ENCODE measurements at regions not wholly inside any gene's neighbourhood (a gene's known extent, or its start where the extent isn't known, plus 50 kb on each side); places are given as distances from the start of the nearest gene placed in this dataset.

- Histone ChIP-seq H3K36me3 (no peaks in the 10 kb centered on the region), H3K27me3 (no peaks in the 10 kb centered on the region), H3K4me3 (no peak overlapping the region), H3K9me3 (no peaks in the 10 kb centered on the region), H3K27ac (no peak overlapping the region), H3K4me1 (ENCODE audit: insufficient read depth) (peaks cover 2% of the 10 kb centered on the region)
- no peak for DNase-seq
- 91 to 94% (median 93%) methylated on average over 5 of the region's 5 CpGs for WGBS, 3 donors
- intact Hi-C loops (cut with DNase I), result loop anchor here in 1 of 4 donors (10.0 kb wide), 1 partner anchor 788 kb away; the partner anchor contains the start of gene GCNT4
- no peak for TF ChIP-seq CTCF (IDR thresholded peaks at IDR 0.05)
- no peak for TF ChIP-seq EP300 (IDR thresholded peaks at IDR 0.05)
- TF ChIP-seq POLR2A (IDR thresholded peaks at IDR 0.05), result no peak
Observed at GRCh38 chr5:74266836-74267235, 373.7 kb downstream of the ENC1 start.

GRCh38 chr5:74266132-74266531 lies 374.4 kb downstream of the ENC1 start:
- 64 to 76% (median 67%) methylated on average over 2 of the region's 2 CpGs for WGBS, 3 donors
- H3K9me3 ChIP-seq, result no peaks in the 10 kb centered on the region
- no peak for DNase-seq
- peaks cover 2% of the 10 kb centered on the region for H3K4me1 ChIP-seq (ENCODE audit: insufficient read depth)
- H3K27ac ChIP-seq, result no peak overlapping the region
- no peak overlapping the region for H3K4me3 ChIP-seq
- no peaks in the 10 kb centered on the region for H3K27me3 ChIP-seq
- no peak for TF ChIP-seq EP300 (IDR thresholded peaks at IDR 0.05)
- no peak for TF ChIP-seq POLR2A (IDR thresholded peaks at IDR 0.05)
- no peak for TF ChIP-seq CTCF (IDR thresholded peaks at IDR 0.05)
- intact Hi-C loops (cut with DNase I), result loop anchor here in 1 of 4 donors (10.0 kb wide), 1 partner anchor 789 kb away; the partner anchor contains the start of gene GCNT4
- no peaks in the 10 kb centered on the region for H3K36me3 ChIP-seq

- Histone ChIP-seq H3K9me3 (no peaks in the 10 kb centered on the region), H3K4me1 (ENCODE audit: insufficient read depth) (peaks cover 2% of the 10 kb centered on the region), H3K4me3 (no peak overlapping the region), H3K27me3 (no peaks in the 10 kb centered on the region), H3K36me3 (no peaks in the 10 kb centered on the region), H3K27ac (no peak overlapping the region)
- TF ChIP-seq CTCF (IDR thresholded peaks at IDR 0.05) (no peak), EP300 (IDR thresholded peaks at IDR 0.05) (no peak), POLR2A (IDR thresholded peaks at IDR 0.05) (no peak)
- 87 to 98% (median 95%) methylated on average over 1 of the region's 1 CpG for WGBS, 3 donors
- intact Hi-C loops (cut with DNase I), result loop anchor here in 1 of 4 donors (10.0 kb wide), 1 partner anchor 792 kb away; the partner anchor contains the start of gene GCNT4
- DNase-seq, result no peak
Observed at GRCh38 chr5:74262544-74263207, 377.9 kb downstream of the ENC1 start.

DNA sequence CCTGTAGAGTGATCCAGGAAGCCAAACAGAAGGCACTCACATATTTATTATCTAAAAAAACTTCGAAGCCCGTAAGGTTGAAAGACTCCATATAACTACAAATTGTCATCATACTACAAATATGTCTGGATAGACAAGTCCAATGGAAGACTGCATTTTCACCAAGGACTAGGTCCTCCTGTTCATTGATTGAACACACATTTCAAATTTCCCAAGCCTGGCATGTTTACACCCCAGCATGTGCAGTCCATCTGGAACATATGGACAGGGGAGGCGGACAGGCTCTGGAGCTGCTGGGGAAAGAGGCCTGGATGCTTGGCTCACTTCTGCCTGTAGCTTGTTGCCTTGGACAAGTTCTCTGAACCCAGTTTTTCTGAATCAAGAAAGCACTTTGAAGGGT lies 378.7 kb downstream of the ENC1 start:
- H3K9me3 ChIP-seq, result no peaks in the 10 kb centered on the region
- no peak overlapping the region for H3K27ac ChIP-seq
- intact Hi-C loops (cut with DNase I), result loop anchor here in 1 of 4 donors (10.0 kb wide), 1 partner anchor 793 kb away; the partner anchor contains the start of gene GCNT4
- DNase-seq, result no peak
- H3K36me3 ChIP-seq, result no peaks in the 10 kb centered on the region
- TF ChIP-seq POLR2A (IDR thresholded peaks at IDR 0.05), result no peak
- no peak for TF ChIP-seq CTCF (IDR thresholded peaks at IDR 0.05)
- TF ChIP-seq EP300 (IDR thresholded peaks at IDR 0.05), result no peak
- no peaks in the 10 kb centered on the region for H3K27me3 ChIP-seq
- no peak overlapping the region for H3K4me3 ChIP-seq
- 37 to 58% (median 52%) methylated on average over 3 of the region's 3 CpGs for WGBS, 3 donors
- peaks cover 4% of the 10 kb centered on the region for H3K4me1 ChIP-seq (ENCODE audit: insufficient read depth)

All from ovary (tissue), 7 donors.